T-cell (primary cell): ENCODE measurements at regions not wholly inside any gene's neighbourhood (a gene's known extent, or its start where the extent isn't known, plus 50 kb on each side); places are given as distances from the start of the nearest gene placed in this dataset.
"Not testable (repeated sequence)": the region's sequence is repeated elsewhere in the genome, so short reads cannot be mapped to it uniquely, and the experiment has no call there.

Experiments used
- ATAC-seq, 4 experiments: fragments of 200-7000 bp in 3 of 4; fragments of 150-1000 bp in 1 of 4; cut with Tn5 transposase; replicated peaks in 1 of 4; 1 replicate in 3 of 4; 2 replicates in 1 of 4; pipeline ENCODE4 v1.10.0; 2021; ENCODE audit warnings: moderate library complexity in 3 of 4, mild to moderate bottlenecking in 2 of 4, moderate number of reproducible peaks in 1 of 4
- CTCF ChIA-PET, 2 donors: fragments of 300-600 bp; sonication (Branson Sonifier 250); formaldehyde crosslinking; loops; one replicate each; lab custom pipeline; 2022; ENCODE audit warnings: antibody characterized with exemption in 2 of 2; lab: Charles Lee
- POLR2A ChIA-PET, 2 donors: fragments of 300-600 bp; sonication (Branson Sonifier 250); formaldehyde crosslinking; loops; one replicate each; lab custom pipeline; 2022; ENCODE audit warnings: antibody characterized with exemption in 2 of 2; lab: Charles Lee
- DNase-seq, 35 experiments: peaks; one replicate each; pipeline versions ENCODE4 v3.0.0 to v3.0.0-alpha.2; 2013 to 2023
- H3K27ac ChIP-seq: one replicate; pipeline ENCODE4 v1.5.1; 2013; ENCODE audit warnings: low read length
- H3K27me3 ChIP-seq, 2 experiments: replicated peaks in 1 of 2; 1 replicate in 1 of 2; 2 replicates in 1 of 2; pipeline versions ENCODE4 v1.6.1 to v1.7.0; 2013; ENCODE audit warnings: low read length in 1 of 2, mixed read lengths in 1 of 2; ENCODE audit not compliant: control insufficient read depth in 2 of 2, insufficient read depth in 2 of 2; ENCODE audit errors: extremely low read depth in 1 of 2
- H3K36me3 ChIP-seq, 2 donors: 1 replicate in 1 of 2; 2 replicates in 1 of 2; pipeline versions ENCODE4 v1.6.1 to v1.7.0; 2013; ENCODE audit warnings: low read length in 1 of 2; ENCODE audit not compliant: control insufficient read depth in 2 of 2, insufficient read depth in 1 of 2; ENCODE audit errors: extremely low read depth in 1 of 2
- H3K4me1 ChIP-seq, 2 experiments: 1 replicate in 1 of 2; 2 replicates in 1 of 2; pipeline versions ENCODE4 v1.6.1 to v1.7.0; 2013; ENCODE audit warnings: low read length in 2 of 2, mixed read lengths in 1 of 2; ENCODE audit not compliant: insufficient read depth in 2 of 2, control insufficient read depth in 1 of 2; ENCODE audit errors: extremely low read depth in 1 of 2
- H3K4me3 ChIP-seq, 2 donors: 1 replicate in 1 of 2; 2 replicates in 1 of 2; pipeline versions ENCODE4 v1.5.1 to v1.7.0; 2013; ENCODE audit warnings: mild to moderate bottlenecking in 2 of 2, low read length in 1 of 2, moderate library complexity in 1 of 2; ENCODE audit not compliant: control insufficient read depth in 1 of 2; ENCODE audit errors: extremely low read depth in 1 of 2
- H3K9me3 ChIP-seq: 2 replicates; pipeline ENCODE4 v1.7.0; 2013
- H3K27ac Mint-ChIP-seq, 2 donors: one replicate each; pipeline ENCODE4 v1.8.0; 2020 to 2021; ENCODE audit warnings: mild to moderate bottlenecking in 2 of 2, mixed read lengths in 2 of 2
- H3K27me3 Mint-ChIP-seq, 2 donors: one replicate each; pipeline ENCODE4 v1.8.0; 2021 to 2022; ENCODE audit warnings: mixed read lengths in 2 of 2
- H3K36me3 Mint-ChIP-seq: one replicate; pipeline ENCODE4 v1.8.0; 2021; ENCODE audit warnings: mixed read lengths
- H3K4me1 Mint-ChIP-seq, 3 donors: one replicate each; pipeline ENCODE4 v1.8.0; 2020 to 2022; ENCODE audit warnings: mixed read lengths in 3 of 3, mild to moderate bottlenecking in 1 of 3
- H3K4me3 Mint-ChIP-seq, 3 donors: one replicate each; pipeline ENCODE4 v1.8.0; 2020 to 2022; ENCODE audit warnings: mild to moderate bottlenecking in 3 of 3, mixed read lengths in 3 of 3, moderate library complexity in 3 of 3
- H3K9me3 Mint-ChIP-seq, 3 donors: one replicate each; pipeline ENCODE4 v1.8.0; 2020 to 2022; ENCODE audit warnings: mixed read lengths in 3 of 3
- WGBS: methylation state at CpG from one replicate; pipeline ENCODE4 v1.1.5; 2013; ENCODE audit warnings: missing lambda C conversion rate; ENCODE audit not compliant: insufficient coverage; 5-methylcytosine and 5-hydroxymethylcytosine counted together

GRCh38 chr5:99590806-99591205 lies 662.0 kb upstream of the CHD1 start:
- POLR2A ChIA-PET = no interaction called here
- Histone ChIP-seq H3K4me1 (no peaks in the 10 kb centered on the region), H3K27me3 (no peaks in the 10 kb centered on the region), H3K9me3 (no peaks in the 10 kb centered on the region), H3K4me3 (no peak overlapping the region), H3K36me3 (no peaks in the 10 kb centered on the region), H3K27ac (no peak overlapping the region)
- no peaks in the 10 kb centered on the region for H3K4me1 Mint-ChIP-seq
- H3K36me3 Mint-ChIP-seq = no peaks in the 10 kb centered on the region
- CTCF ChIA-PET = no interaction called here
- ATAC-seq (no peak), DNase-seq (no peak)
- no peaks in the 10 kb centered on the region for H3K27me3 Mint-ChIP-seq
- no peak overlapping the region for H3K27ac Mint-ChIP-seq
- peaks cover 0 to 15% (median 3%) of the 10 kb centered on the region in 3 donors for H3K9me3 Mint-ChIP-seq
- no CpG with 5 or more reads among the region's 1 CpG for WGBS
- no peak overlapping the region for H3K4me3 Mint-ChIP-seq

- H3K9me3 Mint-ChIP-seq = peaks cover 0 to 12% (median 3%) of the 10 kb centered on the region in 3 donors
- H3K4me3 ChIP-seq = no peak overlapping the region
- H3K4me1 Mint-ChIP-seq = no peaks in the 10 kb centered on the region
- H3K4me3 Mint-ChIP-seq = no peak overlapping the region
- H3K27me3 Mint-ChIP-seq = no peaks in the 10 kb centered on the region
- POLR2A ChIA-PET = no interaction called here
- H3K4me1 ChIP-seq = no peaks in the 10 kb centered on the region
- no peak overlapping the region for H3K27ac Mint-ChIP-seq
- H3K27ac ChIP-seq = no peak overlapping the region
- H3K36me3 ChIP-seq = no peaks in the 10 kb centered on the region
- CTCF ChIA-PET = no interaction called here
- no peaks in the 10 kb centered on the region for H3K9me3 ChIP-seq
- DNase-seq = no peak
- no peaks in the 10 kb centered on the region for H3K27me3 ChIP-seq
- no peaks in the 10 kb centered on the region for H3K36me3 Mint-ChIP-seq
- ATAC-seq = no peak
- WGBS = no CpG with 5 or more reads among the region's 1 CpG
Measured at GRCh38 chr5:99589424-99589823, 660.6 kb upstream of the CHD1 start.

- H3K4me3 ChIP-seq = no peak overlapping the region
- H3K4me3 Mint-ChIP-seq = no peak overlapping the region
Measured at GRCh38 chr5:99587983-99588382, 659.2 kb upstream of the CHD1 start.

DNA sequence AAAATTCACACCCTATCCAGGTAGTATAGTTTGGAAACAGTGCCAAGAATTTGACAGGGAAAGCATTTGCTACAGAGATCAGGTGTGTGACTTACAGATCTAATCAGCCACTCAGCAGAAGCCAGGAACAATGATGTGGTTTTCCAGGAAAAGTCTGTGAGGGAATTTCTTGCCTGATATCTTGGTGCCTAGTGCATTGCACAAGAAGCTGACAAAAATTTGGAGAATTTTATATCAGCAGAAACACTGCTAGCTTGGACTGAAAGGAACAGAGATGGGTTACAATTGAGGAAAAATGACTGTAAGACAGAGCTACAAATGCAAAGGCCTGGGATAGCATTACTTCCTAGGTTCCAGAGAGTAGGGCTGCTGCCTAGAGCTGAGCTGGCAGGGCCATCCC lies 658.1 kb upstream of the CHD1 start:
- Histone ChIP-seq H3K4me3 (no peak overlapping the region), H3K36me3 (no peaks in the 10 kb centered on the region), H3K9me3 (no peaks in the 10 kb centered on the region), H3K27ac (no peak overlapping the region), H3K4me1 (no peaks in the 10 kb centered on the region), H3K27me3 (no peaks in the 10 kb centered on the region)
- no peak for DNase-seq
- CTCF ChIA-PET = no interaction called here
- Mint-ChIP-seq H3K27me3 (no peaks in the 10 kb centered on the region), H3K9me3 (peaks cover 0 to 5% (median 0%) of the 10 kb centered on the region in 3 donors), H3K4me1 (no peaks in the 10 kb centered on the region), H3K27ac (no peak overlapping the region), H3K36me3 (no peaks in the 10 kb centered on the region), H3K4me3 (no peak overlapping the region)
- POLR2A ChIA-PET = no interaction called here
- no peak for ATAC-seq

More at GRCh38 chr5:99587983-99588382, 659.2 kb upstream of the CHD1 start:
- Histone ChIP-seq H3K4me1 (no peaks in the 10 kb centered on the region), H3K9me3 (no peaks in the 10 kb centered on the region), H3K27ac (no peak overlapping the region), H3K27me3 (no peaks in the 10 kb centered on the region), H3K36me3 (no peaks in the 10 kb centered on the region)
- WGBS = no CpG with 5 or more reads among the region's 1 CpG
- H3K9me3 Mint-ChIP-seq = peaks cover 0 to 9% (median under 1%) of the 10 kb centered on the region in 3 donors
- POLR2A ChIA-PET = no interaction called here
- no peaks in the 10 kb centered on the region for H3K36me3 Mint-ChIP-seq
- H3K4me1 Mint-ChIP-seq = no peaks in the 10 kb centered on the region
- H3K27ac Mint-ChIP-seq = no peak overlapping the region
- ATAC-seq (no peak), DNase-seq (no peak)
- CTCF ChIA-PET = no interaction called here
- H3K27me3 Mint-ChIP-seq = no peaks in the 10 kb centered on the region

- H3K27ac Mint-ChIP-seq, H3K36me3 ChIP-seq, H3K36me3 Mint-ChIP-seq, H3K9me3 Mint-ChIP-seq, ATAC-seq, CTCF ChIA-PET, H3K27me3 ChIP-seq, H3K4me3 ChIP-seq, H3K27ac ChIP-seq, DNase-seq, H3K4me3 Mint-ChIP-seq, H3K4me1 Mint-ChIP-seq, H3K9me3 ChIP-seq, POLR2A ChIA-PET, H3K27me3 Mint-ChIP-seq, H3K4me1 ChIP-seq: not testable (repeated sequence)
- WGBS = no CpG with 5 or more reads among the region's 3 CpGs
Measured at GRCh38 chr5:99581204-99581603, 652.4 kb upstream of the CHD1 start.

DNA sequence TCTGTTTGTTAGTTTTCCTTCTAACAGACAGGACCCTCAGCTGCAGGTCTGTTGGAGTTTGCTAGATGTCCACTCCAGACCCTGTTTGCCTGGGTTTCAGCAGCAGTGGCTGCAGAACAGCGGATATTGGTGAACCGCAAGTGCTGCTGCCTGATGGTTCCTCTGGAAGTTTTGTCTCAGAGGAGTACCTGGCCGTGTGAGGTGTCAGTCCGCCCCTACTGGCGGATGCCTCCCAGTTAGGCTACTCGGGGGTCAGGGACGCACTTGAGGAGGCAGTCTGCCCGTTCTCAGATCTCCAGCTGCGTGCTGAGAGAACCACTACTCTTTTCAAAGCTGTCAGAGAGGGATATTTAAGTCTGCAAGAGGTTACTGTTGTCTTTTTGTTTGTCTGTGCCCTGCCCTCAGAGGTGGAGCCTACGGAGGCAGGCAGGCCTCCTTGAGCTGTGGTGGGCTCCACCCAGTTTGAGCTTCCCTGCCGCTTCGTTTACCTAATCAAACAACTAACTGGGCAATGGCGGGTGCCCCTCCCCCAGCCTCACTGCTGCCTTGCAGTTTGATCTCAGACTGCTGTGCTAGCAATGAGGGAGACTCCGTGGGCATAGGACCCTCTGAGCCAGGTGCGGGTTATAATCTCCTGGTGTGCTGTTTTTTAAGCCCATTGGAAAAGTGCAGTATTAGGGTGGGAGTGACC lies 634.3 kb upstream of the CHD1 start:
- WGBS = 88% methylated on average over 9 of the region's 15 CpGs
- H3K36me3 ChIP-seq, H3K4me3 ChIP-seq, H3K27me3 Mint-ChIP-seq, H3K4me1 ChIP-seq, H3K4me1 Mint-ChIP-seq, CTCF ChIA-PET, DNase-seq, H3K27me3 ChIP-seq, POLR2A ChIA-PET, H3K4me3 Mint-ChIP-seq, H3K9me3 ChIP-seq, H3K27ac Mint-ChIP-seq, ATAC-seq, H3K27ac ChIP-seq, H3K36me3 Mint-ChIP-seq: not testable (repeated sequence)
- H3K9me3 Mint-ChIP-seq = peaks cover 3 to 12% (median 4%) of the 10 kb centered on the region in 3 donors
